Psoas muscle (tissue), 7 donors: ENCODE measurements at regions not wholly inside any gene's neighbourhood (a gene's known extent, or its start where the extent isn't known, plus 50 kb on each side); places are given as distances from the start of the nearest gene placed in this dataset.

Experiments
- ATAC-seq, 4 donors: fragments of 200-7000 bp; cut with Tn5 transposase; one replicate each; pipeline ENCODE4 v1.9.1; 2020; ENCODE audit warnings: moderate library complexity in 3 of 4, mild to moderate bottlenecking in 2 of 4
- DNase-seq, 2 donors: peaks; one replicate each; pipeline ENCODE4 v3.0.0-alpha.2; 2020
- H3K27ac ChIP-seq: fragments of 200-600 bp; one replicate; pipeline ENCODE4 v1.8.0; 2022
- H3K27me3 ChIP-seq, 3 donors: fragments of 200-600 bp in 1 of 3; one replicate each; pipeline versions ENCODE4 v1.6.1 to v1.8.0; 2013 to 2022; ENCODE audit warnings: low read length in 2 of 3, mild to moderate bottlenecking in 2 of 3, moderate library complexity in 1 of 3; ENCODE audit not compliant: insufficient read depth in 3 of 3
- H3K36me3 ChIP-seq, 2 donors: fragments of 200-600 bp in 1 of 2; one replicate each; pipeline versions ENCODE4 v1.6.1 to v1.8.0; 2013 to 2022; ENCODE audit warnings: low read depth in 1 of 2, mild to moderate bottlenecking in 1 of 2, moderate library complexity in 1 of 2; ENCODE audit not compliant: insufficient read depth in 1 of 2
- H3K4me1 ChIP-seq: fragments of 200-600 bp; one replicate; pipeline ENCODE4 v1.8.0; 2022
- H3K4me3 ChIP-seq: fragments of 200-600 bp; one replicate; pipeline ENCODE4 v1.8.0; 2022; ENCODE audit warnings: mild to moderate bottlenecking
- H3K9me3 ChIP-seq: fragments of 200-600 bp; one replicate; pipeline ENCODE4 v1.8.0; 2022
- CTCF ChIP-seq: fragments of 200-600 bp; IDR thresholded peaks from one replicate; pipeline ENCODE4 v1.8.0; 2022; ENCODE audit warnings: antibody characterized with exemption
- WGBS, 3 donors: extraction: QIAGEN DNeasy Blood & Tissue Kit; methylation state at CpG; one replicate each; pipeline versions ENCODE4 v1.1.6 to v1.1.7; 2013; 5-methylcytosine and 5-hydroxymethylcytosine counted together
- intact Hi-C, 2 donors: fragments of 100-400 bp; cut with DNase I; formaldehyde crosslinking; loops; one replicate each; pipeline versions ENCODE4 v1.11.0 to v1.14.2; 2022
- donor health status: healthy with polysubstance abuse.
- donor health status: DM: no; HTN: no; CAD: no; lungs with moderate emphysema.
- donor health status: Bipolar disorder and iron deficiency.
- donor health status: healthy.
- donor health status: DM: yes; HTN: yes; CAD: no.
- donor health status: DM: no; HTN: no; CAD: no.
- donor health status: DM: yes; HTN: yes; CAD: no.

- Histone ChIP-seq H3K27me3 (no peaks in the 10 kb centered on the region), H3K9me3 (no peaks in the 10 kb centered on the region), H3K4me3 (no peak overlapping the region), H3K27ac (no peak overlapping the region), H3K36me3 (no peaks in the 10 kb centered on the region), H3K4me1 (no peaks in the 10 kb centered on the region)
- ATAC-seq = no peak
- 85 to 91% (median 88%) methylated on average over 4 of the region's 4 CpGs for WGBS, 3 donors
- intact Hi-C loops = no loop called here
- no peak for TF ChIP-seq CTCF
- DNase-seq = no peak
Measured at GRCh38 chr7:96427143-96427542, 105.2 kb upstream of the SLC25A13 start.

- DNase-seq (no peak), ATAC-seq (no peak)
- H3K4me3 ChIP-seq = no peak overlapping the region
- WGBS, 3 donors = 74 to 79% (median 79%) methylated on average over 2 of the region's 2 CpGs
- no peaks in the 10 kb centered on the region for H3K4me1 ChIP-seq
- H3K9me3 ChIP-seq = no peaks in the 10 kb centered on the region
- TF ChIP-seq CTCF = no peak
- no peak overlapping the region for H3K27ac ChIP-seq
- H3K27me3 ChIP-seq = no peaks in the 10 kb centered on the region
- H3K36me3 ChIP-seq = no peaks in the 10 kb centered on the region
- intact Hi-C loops = no loop called here
Measured at GRCh38 chr7:96426685-96427084, 104.8 kb upstream of the SLC25A13 start.

GRCh38 chr7:96426027-96426426 lies 104.1 kb upstream of the SLC25A13 start:
- no peak overlapping the region for H3K4me3 ChIP-seq
- no peak for ATAC-seq
- DNase-seq = no peak
- TF ChIP-seq CTCF = no peak
- H3K36me3 ChIP-seq = no peaks in the 10 kb centered on the region
- 74 to 78% (median 77%) methylated on average over 3 of the region's 3 CpGs for WGBS, 3 donors
- no peak overlapping the region for H3K27ac ChIP-seq
- no peaks in the 10 kb centered on the region for H3K9me3 ChIP-seq
- no peaks in the 10 kb centered on the region for H3K4me1 ChIP-seq
- H3K27me3 ChIP-seq = no peaks in the 10 kb centered on the region
- intact Hi-C loops = no loop called here

- H3K27ac ChIP-seq = no peak overlapping the region
- intact Hi-C loops = no loop called here
- H3K27me3 ChIP-seq = no peaks in the 10 kb centered on the region
- no peaks in the 10 kb centered on the region for H3K9me3 ChIP-seq
- DNase-seq (no peak), ATAC-seq (no peak)
- H3K4me3 ChIP-seq = no peak overlapping the region
- H3K4me1 ChIP-seq = no peaks in the 10 kb centered on the region
- H3K36me3 ChIP-seq = no peaks in the 10 kb centered on the region
- TF ChIP-seq CTCF = no peak
- 39 to 48% (median 43%) methylated on average over 1 of the region's 1 CpG for WGBS, 3 donors
Measured at GRCh38 chr7:96424411-96424810, 102.5 kb upstream of the SLC25A13 start.

GRCh38 chr7:96422388-96422787 lies 100.5 kb upstream of the SLC25A13 start:
- WGBS, 3 donors = 69 to 70% (median 69%) methylated on average over 2 of the region's 2 CpGs
- TF ChIP-seq CTCF = no peak
- no peak overlapping the region for H3K4me3 ChIP-seq
- no peak overlapping the region for H3K27ac ChIP-seq
- intact Hi-C loops = no loop called here
- H3K4me1 ChIP-seq = no peaks in the 10 kb centered on the region
- no peak for ATAC-seq
- H3K9me3 ChIP-seq = no peaks in the 10 kb centered on the region
- H3K27me3 ChIP-seq = no peaks in the 10 kb centered on the region
- DNase-seq = no peak
- H3K36me3 ChIP-seq = no peaks in the 10 kb centered on the region
